CD14-positive monocyte (primary cell): ENCODE measurements at regions not wholly inside any gene's neighbourhood (a gene's known extent, or its start where the extent isn't known, plus 50 kb on each side); places are given as distances from the start of the nearest gene placed in this dataset.

Source experiments
- DNase-seq, 3 donors: peaks; one replicate each; pipeline ENCODE4 v3.0.0-alpha.2; 2011 to 2022
- H2AFZ ChIP-seq: 2 replicates; pipeline ENCODE4 v1.6.0; 2012; ENCODE audit warnings: mild to moderate bottlenecking, low read depth, low read length, inconsistent platforms; ENCODE audit not compliant: insufficient read depth, poor library complexity, severe bottlenecking
- H3K27ac ChIP-seq, 2 donors: 1 replicate in 1 of 2; 2 replicates in 1 of 2; pipeline ENCODE4 v1.5.1; 2012 to 2013; ENCODE audit warnings: low read length in 2 of 2, control low read depth in 1 of 2, inconsistent platforms in 1 of 2, low read depth in 1 of 2, mild to moderate bottlenecking in 1 of 2
- H3K27me3 ChIP-seq, 2 donors: one replicate each; pipeline versions ENCODE4 v1.6.0 to v1.6.1; 2011 to 2013; ENCODE audit warnings: low read length in 2 of 2; ENCODE audit not compliant: control insufficient read depth in 2 of 2, insufficient read depth in 2 of 2
- H3K36me3 ChIP-seq, 2 donors: replicated peaks in 1 of 2; 1 replicate in 1 of 2; 2 replicates in 1 of 2; pipeline versions ENCODE4 v1.5.1 to v1.6.1; 2012 to 2013; ENCODE audit warnings: low read length in 2 of 2, control low read depth in 1 of 2, inconsistent platforms in 1 of 2, mild to moderate bottlenecking in 1 of 2; ENCODE audit not compliant: insufficient read depth in 2 of 2, control insufficient read depth in 1 of 2
- H3K4me1 ChIP-seq, 2 donors: 1 replicate in 1 of 2; 2 replicates in 1 of 2; pipeline versions ENCODE4 v1.5.1 to v1.6.1; 2012 to 2013; ENCODE audit warnings: low read length in 2 of 2, control low read depth in 1 of 2, inconsistent platforms in 1 of 2, mild to moderate bottlenecking in 1 of 2, moderate library complexity in 1 of 2; ENCODE audit not compliant: insufficient read depth in 2 of 2, control insufficient read depth in 1 of 2
- H3K4me2 ChIP-seq: replicated peaks from 2 replicates; pipeline ENCODE3; 2012; ENCODE audit warnings: low read length, moderate library complexity, mild to moderate bottlenecking; ENCODE audit not compliant: poor library complexity, severe bottlenecking; ENCODE audit errors: extremely low read depth
- H3K4me3 ChIP-seq, 3 experiments: fragments of 200-600 bp in 1 of 3; sonication (generic) in 1 of 3; replicated peaks in 1 of 3; 1 replicate in 2 of 3; 2 replicates in 1 of 3; pipeline ENCODE4 v1.5.1; 2011 to 2013; ENCODE audit warnings: low read length in 3 of 3, mild to moderate bottlenecking in 3 of 3, control low read depth in 2 of 3, low read depth in 2 of 3, inconsistent platforms in 1 of 3, moderate library complexity in 1 of 3
- H3K79me2 ChIP-seq: 2 replicates; pipeline ENCODE4 v1.6.0; 2012; ENCODE audit warnings: mild to moderate bottlenecking, control low read depth, inconsistent platforms, low read length, moderate library complexity; ENCODE audit not compliant: insufficient read depth
- H3K9ac ChIP-seq: 2 replicates; pipeline ENCODE4 v1.6.0; 2017; ENCODE audit warnings: low read length, mild to moderate bottlenecking; ENCODE audit not compliant: insufficient read depth, poor library complexity, severe bottlenecking
- H3K9me3 ChIP-seq, 2 donors: replicated peaks in 1 of 2; 1 replicate in 1 of 2; 2 replicates in 1 of 2; pipeline versions ENCODE4 v1.5.1 to v1.6.1; 2012 to 2013; ENCODE audit warnings: low read length in 2 of 2, control low read depth in 1 of 2; ENCODE audit not compliant: control insufficient read depth in 1 of 2, insufficient read depth in 1 of 2
- H4K20me1 ChIP-seq: 2 replicates; pipeline ENCODE4 v1.6.0; 2012; ENCODE audit warnings: mild to moderate bottlenecking, low read length, control low read depth, moderate library complexity; ENCODE audit not compliant: insufficient read depth
- H3K27ac Mint-ChIP-seq, 7 donors: one replicate each; pipeline ENCODE4 v1.8.0; 2020; ENCODE audit warnings: mild to moderate bottlenecking in 7 of 7, mixed read lengths in 7 of 7, moderate library complexity in 6 of 7, inconsistent platforms in 2 of 7
- H3K27me3 Mint-ChIP-seq, 3 donors: one replicate each; pipeline ENCODE4 v1.8.0; 2021 to 2022; ENCODE audit warnings: low read depth in 3 of 3, mild to moderate bottlenecking in 3 of 3, mixed read lengths in 3 of 3, moderate library complexity in 3 of 3, inconsistent platforms in 1 of 3
- H3K36me3 Mint-ChIP-seq, 2 donors: one replicate each; pipeline ENCODE4 v1.8.0; 2020; ENCODE audit warnings: mixed read lengths in 2 of 2, inconsistent platforms in 1 of 2, mild to moderate bottlenecking in 1 of 2
- H3K4me1 Mint-ChIP-seq: one replicate; pipeline ENCODE4 v1.8.0; 2020; ENCODE audit warnings: mild to moderate bottlenecking, mixed read lengths
- H3K4me3 Mint-ChIP-seq, 2 donors: one replicate each; pipeline ENCODE4 v1.8.0; 2020; ENCODE audit warnings: mild to moderate bottlenecking in 2 of 2, mixed read lengths in 2 of 2, moderate library complexity in 1 of 2
- H3K9me3 Mint-ChIP-seq, 7 donors: one replicate each; pipeline ENCODE4 v1.8.0; 2020 to 2022; ENCODE audit warnings: mixed read lengths in 7 of 7, mild to moderate bottlenecking in 6 of 7, moderate library complexity in 6 of 7, inconsistent platforms in 2 of 7
- WGBS: methylation state at CpG from one replicate; pipeline ENCODE4 v1.1.5; 2013; ENCODE audit warnings: missing lambda C conversion rate; ENCODE audit not compliant: insufficient coverage; 5-methylcytosine and 5-hydroxymethylcytosine counted together
- intact Hi-C, 2 donors: fragments of 100-400 bp; cut with micrococcal nuclease; formaldehyde crosslinking; loops; one replicate each; pipeline versions ENCODE4 v1.15.0 to v1.15.1; 2023
- TF ChIP-seq, protein P1 (sequence below): fragments of 200-600 bp; IDR thresholded peaks from one replicate; pipeline ENCODE4 v1.8.0; 2022; ENCODE audit warnings: antibody characterized with exemption, mild to moderate bottlenecking

GRCh38 chr6:99195986-99196655 lies 153.4 kb downstream of the FAXC start:
- TF ChIP-seq, protein P1, sequence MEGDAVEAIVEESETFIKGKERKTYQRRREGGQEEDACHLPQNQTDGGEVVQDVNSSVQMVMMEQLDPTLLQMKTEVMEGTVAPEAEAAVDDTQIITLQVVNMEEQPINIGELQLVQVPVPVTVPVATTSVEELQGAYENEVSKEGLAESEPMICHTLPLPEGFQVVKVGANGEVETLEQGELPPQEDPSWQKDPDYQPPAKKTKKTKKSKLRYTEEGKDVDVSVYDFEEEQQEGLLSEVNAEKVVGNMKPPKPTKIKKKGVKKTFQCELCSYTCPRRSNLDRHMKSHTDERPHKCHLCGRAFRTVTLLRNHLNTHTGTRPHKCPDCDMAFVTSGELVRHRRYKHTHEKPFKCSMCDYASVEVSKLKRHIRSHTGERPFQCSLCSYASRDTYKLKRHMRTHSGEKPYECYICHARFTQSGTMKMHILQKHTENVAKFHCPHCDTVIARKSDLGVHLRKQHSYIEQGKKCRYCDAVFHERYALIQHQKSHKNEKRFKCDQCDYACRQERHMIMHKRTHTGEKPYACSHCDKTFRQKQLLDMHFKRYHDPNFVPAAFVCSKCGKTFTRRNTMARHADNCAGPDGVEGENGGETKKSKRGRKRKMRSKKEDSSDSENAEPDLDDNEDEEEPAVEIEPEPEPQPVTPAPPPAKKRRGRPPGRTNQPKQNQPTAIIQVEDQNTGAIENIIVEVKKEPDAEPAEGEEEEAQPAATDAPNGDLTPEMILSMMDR = no peak
- no peak overlapping the region for H3K4me2 ChIP-seq
- H3K4me3 Mint-ChIP-seq = no peak overlapping the region
- no peaks in the 10 kb centered on the region for H3K9me3 ChIP-seq
- H3K36me3 ChIP-seq = no peaks in the 10 kb centered on the region
- peaks cover 0 to 2% (median 0%) of the 10 kb centered on the region in 7 donors for H3K9me3 Mint-ChIP-seq
- no peaks in the 10 kb centered on the region for H3K4me1 ChIP-seq
- H4K20me1 ChIP-seq = no peaks in the 10 kb centered on the region
- no peak for DNase-seq
- H3K4me1 Mint-ChIP-seq = no peaks in the 10 kb centered on the region
- H3K27me3 ChIP-seq = no peaks in the 10 kb centered on the region
- H3K27ac Mint-ChIP-seq = no peak overlapping the region
- no peak overlapping the region for H3K4me3 ChIP-seq
- H3K27ac ChIP-seq = no peak overlapping the region
- intact Hi-C loops = no loop called here
- no peak overlapping the region for H3K9ac ChIP-seq
- H3K79me2 ChIP-seq = no peaks in the 10 kb centered on the region
- peaks cover 0 to 3% (median 2%) of the 10 kb centered on the region in 3 donors for H3K27me3 Mint-ChIP-seq
- no peak overlapping the region for H2AFZ ChIP-seq
- no peaks in the 10 kb centered on the region for H3K36me3 Mint-ChIP-seq
- WGBS = 100% methylated on average over 1 of the region's 2 CpGs

DNA sequence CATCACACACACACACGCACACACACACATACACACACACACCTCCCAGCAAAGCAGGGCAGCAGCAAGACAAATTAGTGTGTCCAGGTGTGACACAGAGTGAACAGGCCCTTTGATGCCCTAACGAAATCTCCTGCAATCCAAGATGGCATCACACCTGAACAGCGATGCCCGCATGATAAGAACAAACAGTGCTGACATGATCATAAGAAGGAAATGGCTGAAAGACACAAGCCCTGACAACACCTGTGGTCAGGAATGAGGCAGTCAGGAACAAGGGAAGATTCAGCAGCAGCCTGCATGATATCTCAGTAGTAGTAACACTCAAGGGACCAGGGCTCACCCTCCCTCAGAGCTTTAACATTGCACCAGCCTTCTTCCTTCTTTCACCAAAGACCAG lies 156.9 kb downstream of the FAXC start:
- intact Hi-C loops = no loop called here
- H4K20me1 ChIP-seq = no peaks in the 10 kb centered on the region
- H3K27me3 Mint-ChIP-seq = peaks cover 2 to 5% (median 2%) of the 10 kb centered on the region in 3 donors
- no peaks in the 10 kb centered on the region for H3K4me1 Mint-ChIP-seq
- no peak overlapping the region for H3K27ac ChIP-seq
- H3K36me3 ChIP-seq = no peaks in the 10 kb centered on the region
- H3K36me3 Mint-ChIP-seq = no peaks in the 10 kb centered on the region
- no peak overlapping the region for H2AFZ ChIP-seq
- TF ChIP-seq, protein P1 = no peak
- H3K9me3 Mint-ChIP-seq = peaks cover 0 to 5% (median 1%) of the 10 kb centered on the region in 7 donors
- H3K9me3 ChIP-seq = no peaks in the 10 kb centered on the region
- H3K27ac Mint-ChIP-seq = no peak overlapping the region
- H3K4me2 ChIP-seq = no peak overlapping the region
- no peak for DNase-seq
- H3K4me3 ChIP-seq = no peak overlapping the region
- H3K4me1 ChIP-seq = no peaks in the 10 kb centered on the region
- H3K4me3 Mint-ChIP-seq = no peak overlapping the region
- no peaks in the 10 kb centered on the region for H3K27me3 ChIP-seq
- WGBS = 86% methylated on average over 3 of the region's 4 CpGs
- H3K9ac ChIP-seq = no peak overlapping the region
- no peaks in the 10 kb centered on the region for H3K79me2 ChIP-seq
